SK-N-SH (cell line): ENCODE measurements at regions not wholly inside any gene's neighbourhood (a gene's known extent, or its start where the extent isn't known, plus 50 kb on each side); places are given as distances from the start of the nearest gene placed in this dataset.

Experiments
- CTCF ChIA-PET: fragments of 300-600, 350-600 bp; formaldehyde crosslinking; extraction: SDS; loops from one replicate; lab custom pipeline; 2021; lab: Yijun Ruan, JAX
- POLR2A ChIA-PET: fragments of 350-600 bp; sonication (Branson Sonifier 250); formaldehyde crosslinking; extraction: SDS; loops from one replicate; lab custom pipeline; 2020; ENCODE audit warnings: antibody characterized with exemption, inconsistent platforms; lab: Yijun Ruan, JAX
- DNase-seq: peaks from one replicate; pipeline ENCODE4 v3.0.0; 2012
- H2AFZ ChIP-seq: fragments of 200-600 bp; sonication (generic); 2 replicates; pipeline ENCODE4 v1.8.1; 2016; ENCODE audit warnings: antibody characterized with exemption, mild to moderate bottlenecking, low read depth
- H3F3A ChIP-seq: fragments of 200-600 bp; sonication (generic); replicated peaks from 2 replicates; pipeline ENCODE3; 2016; ENCODE audit warnings: antibody characterized with exemption, mild to moderate bottlenecking; ENCODE audit not compliant: insufficient read depth
- H3K27ac ChIP-seq, 2 experiments: fragments of 200-500 bp in 1 of 2; fragments of 200-600 bp in 1 of 2; sonication (Bioruptor generic) in 1 of 2; sonication (generic), shearing (Covaris generic) in 1 of 2; 2 replicates each; pipeline versions ENCODE4 v1.5.1 to v1.6.1; 2014 to 2016; ENCODE audit warnings: low read depth in 2 of 2, inconsistent platforms in 1 of 2, low read length in 1 of 2, mild to moderate bottlenecking in 1 of 2, mixed read lengths in 1 of 2
- H3K27me3 ChIP-seq: fragments of 200-600 bp; sonication (generic), shearing (Covaris generic); 2 replicates; pipeline ENCODE4 v1.6.1; 2016; ENCODE audit warnings: mixed run types; ENCODE audit not compliant: insufficient read depth
- H3K36me3 ChIP-seq, 2 experiments: fragments of 200-500 bp in 1 of 2; fragments of 200-600 bp in 1 of 2; sonication (Bioruptor generic) in 1 of 2; sonication (generic) in 1 of 2; replicated peaks in 1 of 2; 2 replicates each; pipeline versions ENCODE3 to v1.5.1; 2014 to 2016; ENCODE audit warnings: low read length in 1 of 2, mild to moderate bottlenecking in 1 of 2; ENCODE audit not compliant: insufficient read depth in 2 of 2, control insufficient read depth in 1 of 2
- H3K4me1 ChIP-seq, 2 experiments: fragments of 200-500 bp in 1 of 2; fragments of 200-600 bp in 1 of 2; sonication (Bioruptor generic) in 1 of 2; sonication (generic), shearing (Covaris generic) in 1 of 2; 2 replicates each; pipeline versions ENCODE4 v1.5.1 to v1.6.1; 2014 to 2016; ENCODE audit warnings: low read depth in 1 of 2, low read length in 1 of 2, mixed run types in 1 of 2; ENCODE audit not compliant: insufficient read depth in 2 of 2, control insufficient read depth in 1 of 2
- H3K4me2 ChIP-seq: fragments of 200-600 bp; sonication (generic), shearing (Covaris generic); 2 replicates; pipeline ENCODE4 v1.6.1; 2017; ENCODE audit warnings: mixed run types
- H3K4me3 ChIP-seq, 2 experiments: fragments of 200-500 bp in 1 of 2; fragments of 200-600 bp in 1 of 2; sonication (Bioruptor generic) in 1 of 2; sonication (generic), shearing (Covaris generic) in 1 of 2; 2 replicates each; pipeline versions ENCODE4 v1.5.1 to v1.8.1; 2014 to 2016; ENCODE audit warnings: low read depth in 2 of 2, inconsistent platforms in 1 of 2, low read length in 1 of 2, mild to moderate bottlenecking in 1 of 2, mixed read lengths in 1 of 2, moderate library complexity in 1 of 2
- H3K79me2 ChIP-seq: fragments of 200-600 bp; sonication (generic); 2 replicates; pipeline ENCODE4 v1.8.1; 2017; ENCODE audit warnings: mild to moderate bottlenecking; ENCODE audit not compliant: insufficient read depth
- H3K9ac ChIP-seq: fragments of 200-600 bp; sonication (generic); 2 replicates; pipeline ENCODE4 v1.6.1; 2017; ENCODE audit warnings: mixed run types
- H3K9me2 ChIP-seq: fragments of 200-600 bp; sonication (generic); 2 replicates; pipeline ENCODE4 v1.6.1; 2017; ENCODE audit warnings: mixed run types
- H3K9me3 ChIP-seq: fragments of 200-600 bp; sonication (generic); 2 replicates; pipeline ENCODE4 v1.6.1; 2017; ENCODE audit warnings: mixed run types, mild to moderate bottlenecking, moderate library complexity
- H4K20me1 ChIP-seq: fragments of 200-600 bp; sonication (generic); 2 replicates; pipeline ENCODE4 v1.6.1; 2017; ENCODE audit warnings: mild to moderate bottlenecking, mixed run types; ENCODE audit not compliant: insufficient read depth
- CHD2 ChIP-seq: fragments of 150-350 bp; IDR thresholded peaks from 2 replicates; pipeline ENCODE4 v1.6.1; 2018; ENCODE audit warnings: low read length; ENCODE audit not compliant: partially characterized antibody
- CTCF ChIP-seq: fragments of 200-600 bp; sonication (generic); IDR thresholded peaks from 2 replicates; pipeline ENCODE4 v1.6.1; 2017; ENCODE audit warnings: antibody characterized with exemption, mild to moderate bottlenecking, moderate library complexity
- EZH2phosphoT487 ChIP-seq: fragments of 200-600 bp; sonication (generic); IDR thresholded peaks from 2 replicates; pipeline ENCODE4 v1.6.1; 2017; ENCODE audit warnings: low read depth, mixed run types, mild to moderate bottlenecking, antibody characterized with exemption, moderate library complexity, borderline replicate concordance
- FOSL2 ChIP-seq: IDR thresholded peaks from 2 replicates; pipeline ENCODE4 v1.4.0; 2012; ENCODE audit warnings: low read depth, mild to moderate bottlenecking, moderate library complexity, borderline replicate concordance
- FOXM1 ChIP-seq: IDR thresholded peaks from 2 replicates; pipeline ENCODE4 v1.4.0; 2012; ENCODE audit warnings: low read depth, mild to moderate bottlenecking
- GABPA ChIP-seq: IDR thresholded peaks from 2 replicates; pipeline ENCODE4 v1.4.0; 2012; ENCODE audit warnings: low read depth, mild to moderate bottlenecking
- IRF3 ChIP-seq: fragments of 150-350 bp; IDR thresholded peaks from 2 replicates; pipeline ENCODE4 v1.6.1; 2016; ENCODE audit warnings: mild to moderate bottlenecking, low read depth, low read length
- MAX ChIP-seq: IDR thresholded peaks from 2 replicates; pipeline ENCODE4 v1.4.0; 2012; ENCODE audit warnings: low read depth
- MEF2A ChIP-seq: IDR thresholded peaks from 2 replicates; pipeline ENCODE4 v1.4.0; 2012; ENCODE audit warnings: low read depth, borderline replicate concordance
- NRF1 ChIP-seq: IDR thresholded peaks from 2 replicates; pipeline ENCODE4 v1.6.1; 2012; ENCODE audit warnings: low read depth, mild to moderate bottlenecking, low read length
- REST ChIP-seq: IDR thresholded peaks from 2 replicates; pipeline ENCODE4 v1.6.1; 2012; ENCODE audit warnings: mild to moderate bottlenecking, low read depth, low read length, moderate library complexity
- RFX5 ChIP-seq: IDR thresholded peaks from 2 replicates; pipeline ENCODE4 v1.6.1; 2012; ENCODE audit warnings: mild to moderate bottlenecking, improper control_type of control experiment, low read length
- SIN3A ChIP-seq: IDR thresholded peaks from 2 replicates; pipeline ENCODE4 v1.6.1; 2012; ENCODE audit warnings: low read depth, mild to moderate bottlenecking, low read length, moderate library complexity, borderline replicate concordance
- SMC3 ChIP-seq: IDR thresholded peaks from 2 replicates; pipeline ENCODE4 v1.6.1; 2012; ENCODE audit warnings: low read depth, low read length, improper control_type of control experiment
- USF2 ChIP-seq: fragments of 150-350 bp; IDR thresholded peaks from 2 replicates; pipeline ENCODE4 v1.6.1; 2017; ENCODE audit warnings: antibody characterized with exemption, low read length, low read depth, borderline replicate concordance
- YY1 ChIP-seq: IDR thresholded peaks from 2 replicates; pipeline ENCODE4 v1.4.0; 2012; ENCODE audit warnings: low read depth, mild to moderate bottlenecking
- WGBS: methylation state at CpG from one replicate; pipeline ENCODE4 v1.1.6; 2017; ENCODE audit warnings: low lambda C conversion rate; 5-methylcytosine and 5-hydroxymethylcytosine counted together

- WGBS: 59% methylated on average over 3 of the region's 3 CpGs
- Histone ChIP-seq H3K27ac (no peak overlapping the region), H3K36me3 (no peaks in the 10 kb centered on the region), H3F3A (no peaks in the 10 kb centered on the region), H4K20me1 (no peaks in the 10 kb centered on the region), H3K9me3 (no peaks in the 10 kb centered on the region), H3K9ac (no peak overlapping the region), H3K4me1 (peaks cover 0 to 16% of the 10 kb centered on the region in 2 experiments; a peak in 2 of 4 replicates), H3K9me2 (no peaks in the 10 kb centered on the region), H3K27me3 (no peaks in the 10 kb centered on the region), H2AFZ (no peak overlapping the region), H3K4me2 (no peak overlapping the region), H3K4me3 (no peak overlapping the region), H3K79me2 (no peaks in the 10 kb centered on the region)
- DNase-seq: no peak
- ChIA-PET CTCF (no interaction called here), POLR2A (no interaction called here)
- TF ChIP-seq SMC3: no peak
- TF ChIP-seq USF2: no peak
- TF ChIP-seq MEF2A: no peak
- TF ChIP-seq REST: no peak
- TF ChIP-seq YY1: no peak
- no peak for TF ChIP-seq CTCF
- TF ChIP-seq EZH2phosphoT487: no peak
- TF ChIP-seq SIN3A: no peak
- TF ChIP-seq NRF1: no peak
- TF ChIP-seq GABPA: no peak
- TF ChIP-seq FOSL2: no peak
- no peak for TF ChIP-seq IRF3
- no peak for TF ChIP-seq FOXM1
- no peak for TF ChIP-seq MAX
- TF ChIP-seq CHD2: no peak
- no peak for TF ChIP-seq RFX5
Observed at GRCh38 chr2:45253151-45253550, 243.9 kb upstream of the SIX2 start.
